ENCODE measurements at regions not wholly inside any gene's neighbourhood (a gene's known extent, or its start where the extent isn't known, plus 50 kb on each side); places are given as distances from the start of the nearest gene placed in this dataset.
"Not testable (repeated sequence)": the region's sequence is repeated elsewhere in the genome, so short reads cannot be mapped to it uniquely, and the experiment has no call there.

GRCh38 chrX:1053600-1053999, 158.8 kb downstream of the CRLF2 start:
- not testable (repeated sequence) for DNase-seq

- no peak for DNase-seq
These were observed 159.4 kb downstream of the CRLF2 start for GRCh38 chrX:1053072-1053471.

- no peak for DNase-seq
These were observed 160.4 kb downstream of the CRLF2 start for GRCh38 chrX:1052021-1052420.

- DNase-seq: no peak
These were observed 161.0 kb downstream of the CRLF2 start for GRCh38 chrX:1051421-1051820.

- no peak for DNase-seq
These were observed 166.7 kb downstream of the CRLF2 start for GRCh38 chrX:1045680-1046314.

GRCh38 chrX:1041091-1041490, 171.4 kb downstream of the CRLF2 start:
- no peak for DNase-seq

GRCh38 chrX:1035931-1036330, 176.5 kb downstream of the CRLF2 start:
- not testable (repeated sequence) for DNase-seq

GRCh38 chrX:1035206-1035605, 177.2 kb downstream of the CRLF2 start:
- DNase-seq: no peak

- DNase-seq: no peak
These were observed 177.7 kb downstream of the CRLF2 start for GRCh38 chrX:1034717-1035116.

- no peak for DNase-seq
These were observed 180.7 kb downstream of the CRLF2 start for GRCh38 chrX:1031521-1032430.

GRCh38 chrX:1029494-1029893, 183.0 kb downstream of the CRLF2 start:
- no peak for DNase-seq

- DNase-seq: no peak
These were observed 184.8 kb downstream of the CRLF2 start for GRCh38 chrX:1027680-1028079.

- peak in 1 of 2 donors; percentile 5 for DNase-seq
These were observed 185.3 kb downstream of the CRLF2 start for GRCh38 chrX:1027133-1027532.

- peak in 1 of 2 donors; percentile 27 for DNase-seq
These were observed 186.0 kb downstream of the CRLF2 start for GRCh38 chrX:1026263-1027015.

GRCh38 chrX:1025413-1025812, 187.0 kb downstream of the CRLF2 start:
- DNase-seq: no peak

GRCh38 chrX:1023676-1024075, 188.8 kb downstream of the CRLF2 start:
- DNase-seq: no peak

- DNase-seq: not testable (repeated sequence)
These were observed 191.0 kb downstream of the CRLF2 start for GRCh38 chrX:1021314-1021993.

- no peak for DNase-seq
These were observed 191.7 kb downstream of the CRLF2 start for GRCh38 chrX:1020634-1021166.

GRCh38 chrX:1016926-1017325, 195.5 kb downstream of the CRLF2 start:
- not testable (repeated sequence) for DNase-seq

- not testable (repeated sequence) for DNase-seq
These were observed 196.2 kb downstream of the CRLF2 start for GRCh38 chrX:1016281-1016680.

GRCh38 chrX:1012678-1013300, 199.7 kb downstream of the CRLF2 start:
- no peak for DNase-seq

GRCh38 chrX:1011691-1012283, 200.7 kb downstream of the CRLF2 start:
- DNase-seq: no peak

All from CD4-positive, alpha-beta T cell treated with Interferon alpha-2 for 1 hour (primary cell).